Nephron progenitor cell (in vitro differentiated cells): ENCODE measurements at regions not wholly inside any gene's neighbourhood (a gene's known extent, or its start where the extent isn't known, plus 50 kb on each side); places are given as distances from the start of the nearest gene placed in this dataset.

Source experiments
- DNase-seq: peaks from one replicate; pipeline ENCODE4 v3.0.0; 2021
- H3K27ac Mint-ChIP-seq: 2 replicates; pipeline ENCODE4 v1.8.0; 2021; ENCODE audit warnings: mild to moderate bottlenecking, moderate library complexity, mixed read lengths
- H3K27me3 Mint-ChIP-seq: 2 replicates; pipeline ENCODE4 v1.8.0; 2021; ENCODE audit warnings: mild to moderate bottlenecking, low read depth, mixed read lengths; ENCODE audit not compliant: poor library complexity
- H3K36me3 Mint-ChIP-seq: 2 replicates; pipeline ENCODE4 v1.8.0; 2021; ENCODE audit warnings: low read depth, mixed read lengths
- H3K4me1 Mint-ChIP-seq: 2 replicates; pipeline ENCODE4 v1.8.0; 2021; ENCODE audit warnings: mixed read lengths
- H3K4me3 Mint-ChIP-seq: 2 replicates; pipeline ENCODE4 v1.8.0; 2021; ENCODE audit warnings: mild to moderate bottlenecking, moderate library complexity, mixed read lengths
- H3K9me3 Mint-ChIP-seq: 2 replicates; pipeline ENCODE4 v1.8.0; 2021; ENCODE audit warnings: mild to moderate bottlenecking, moderate library complexity, mixed read lengths
- TF ChIP-seq, protein P1 (sequence below): fragments of 200-600 bp; sonication (generic); IDR thresholded peaks from 2 replicates; pipeline ENCODE4 v1.5.0; 2021; ENCODE audit warnings: antibody characterized with exemption

- Mint-ChIP-seq H3K9me3 (peaks cover 9% of the 10 kb centered on the region), H3K27ac (no peak overlapping the region), H3K4me1 (peaks cover 5% of the 10 kb centered on the region), H3K4me3 (no peak overlapping the region), H3K36me3 (no peaks in the 10 kb centered on the region), H3K27me3 (peaks cover 20% of the 10 kb centered on the region)
- TF ChIP-seq, protein P1, sequence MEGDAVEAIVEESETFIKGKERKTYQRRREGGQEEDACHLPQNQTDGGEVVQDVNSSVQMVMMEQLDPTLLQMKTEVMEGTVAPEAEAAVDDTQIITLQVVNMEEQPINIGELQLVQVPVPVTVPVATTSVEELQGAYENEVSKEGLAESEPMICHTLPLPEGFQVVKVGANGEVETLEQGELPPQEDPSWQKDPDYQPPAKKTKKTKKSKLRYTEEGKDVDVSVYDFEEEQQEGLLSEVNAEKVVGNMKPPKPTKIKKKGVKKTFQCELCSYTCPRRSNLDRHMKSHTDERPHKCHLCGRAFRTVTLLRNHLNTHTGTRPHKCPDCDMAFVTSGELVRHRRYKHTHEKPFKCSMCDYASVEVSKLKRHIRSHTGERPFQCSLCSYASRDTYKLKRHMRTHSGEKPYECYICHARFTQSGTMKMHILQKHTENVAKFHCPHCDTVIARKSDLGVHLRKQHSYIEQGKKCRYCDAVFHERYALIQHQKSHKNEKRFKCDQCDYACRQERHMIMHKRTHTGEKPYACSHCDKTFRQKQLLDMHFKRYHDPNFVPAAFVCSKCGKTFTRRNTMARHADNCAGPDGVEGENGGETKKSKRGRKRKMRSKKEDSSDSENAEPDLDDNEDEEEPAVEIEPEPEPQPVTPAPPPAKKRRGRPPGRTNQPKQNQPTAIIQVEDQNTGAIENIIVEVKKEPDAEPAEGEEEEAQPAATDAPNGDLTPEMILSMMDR: no peak
- no peak for DNase-seq
Measured at GRCh38 chr1:222114536-222115156, 372.8 kb upstream of the DUSP10 start.

DNA sequence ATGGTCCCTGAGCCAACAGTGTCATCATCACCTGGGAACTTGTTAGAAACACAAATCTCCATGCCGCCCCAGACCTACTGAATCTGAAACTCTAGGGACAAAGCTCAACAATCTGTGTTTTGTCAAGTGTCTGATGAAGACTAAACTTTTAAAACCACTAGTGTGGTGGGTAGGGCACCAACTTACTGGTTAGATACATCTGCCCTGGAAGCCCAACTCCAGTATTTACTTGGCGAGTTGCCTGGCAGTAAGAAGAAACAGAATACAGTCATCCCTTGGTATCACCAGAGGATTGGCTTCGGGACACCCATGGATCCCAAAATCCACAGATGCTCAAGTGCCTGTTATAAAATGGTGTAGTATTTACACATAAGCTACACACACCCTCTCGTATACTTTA is 367.9 kb upstream of the DUSP10 start:
- Mint-ChIP-seq H3K9me3 (peaks cover 9% of the 10 kb centered on the region), H3K27me3 (peaks cover 21% of the 10 kb centered on the region), H3K36me3 (no peaks in the 10 kb centered on the region), H3K4me1 (peaks cover 36% of the 10 kb centered on the region), H3K27ac (no peak overlapping the region), H3K4me3 (no peak overlapping the region)
- DNase-seq: no peak
- TF ChIP-seq, protein P1: no peak

GRCh38 chr1:222107975-222108374 is 366.1 kb upstream of the DUSP10 start:
- Mint-ChIP-seq H3K9me3 (peaks cover 7% of the 10 kb centered on the region), H3K27ac (no peak overlapping the region), H3K36me3 (no peaks in the 10 kb centered on the region), H3K4me3 (no peak overlapping the region), H3K4me1 (peaks cover 54% of the 10 kb centered on the region), H3K27me3 (peaks cover 12% of the 10 kb centered on the region)
- TF ChIP-seq, protein P1: no peak
- DNase-seq: no peak

- TF ChIP-seq, protein P1: no peak
- Mint-ChIP-seq H3K9me3 (no peaks in the 10 kb centered on the region), H3K4me3 (no peak overlapping the region), H3K36me3 (no peaks in the 10 kb centered on the region), H3K27me3 (peaks cover 10% of the 10 kb centered on the region), H3K27ac (no peak overlapping the region), H3K4me1 (peaks cover 57% of the 10 kb centered on the region)
- no peak for DNase-seq
Measured at GRCh38 chr1:222107267-222107666, 365.4 kb upstream of the DUSP10 start.

- Mint-ChIP-seq H3K4me3 (no peak overlapping the region), H3K27me3 (peaks cover 10% of the 10 kb centered on the region), H3K9me3 (no peaks in the 10 kb centered on the region), H3K4me1 (peaks cover 65% of the 10 kb centered on the region), H3K27ac (no peak overlapping the region), H3K36me3 (no peaks in the 10 kb centered on the region)
- DNase-seq: no peak
- TF ChIP-seq, protein P1: no peak
Measured at GRCh38 chr1:222106377-222106776, 364.5 kb upstream of the DUSP10 start.

GRCh38 chr1:222105861-222106260 is 364.0 kb upstream of the DUSP10 start:
- Mint-ChIP-seq H3K4me3 (no peak overlapping the region), H3K36me3 (no peaks in the 10 kb centered on the region), H3K27ac (no peak overlapping the region), H3K9me3 (no peaks in the 10 kb centered on the region), H3K4me1 (peaks cover 70% of the 10 kb centered on the region), H3K27me3 (peaks cover 10% of the 10 kb centered on the region)
- TF ChIP-seq, protein P1: no peak
- no peak for DNase-seq
